ENCODE measurements at regions not wholly inside any gene's neighbourhood (a gene's known extent, or its start where the extent isn't known, plus 50 kb on each side); places are given as distances from the start of the nearest gene placed in this dataset.
A peak's percentile ranks its signal among the peaks of the same experiment; 100 is the strongest.

GRCh38 chr2:18907508-18907907, 318.1 kb upstream of the NT5C1B start:
- H3K4me3 ChIP-seq: no peak overlapping the region
- H3K9me3 ChIP-seq: no peaks in the 10 kb centered on the region
- TF ChIP-seq CTCF (IDR thresholded peaks at IDR 0.05) (no peak), POLR2A (IDR thresholded peaks at IDR 0.05) (no peak), EP300 (IDR thresholded peaks at IDR 0.05) (no peak)
- H3K4me1 ChIP-seq: peaks cover 0 to 2% (median 0%) of the 10 kb centered on the region in 4 donors
- no peak overlapping the region for H3K27ac ChIP-seq
- H3K36me3 ChIP-seq: no peaks in the 10 kb centered on the region
- no peaks in the 10 kb centered on the region for H3K27me3 ChIP-seq
- 66 to 80% methylated on average over 2 of the region's 2 CpGs for WGBS, 2 donors
- DNase-seq (ENCODE audit: low spot score in 2 of 2): no peak

GRCh38 chr2:18903750-18904149, 314.4 kb upstream of the NT5C1B start:
- no peaks in the 10 kb centered on the region for H3K9me3 ChIP-seq
- H3K27ac ChIP-seq: no peak overlapping the region
- H3K4me1 ChIP-seq: peaks cover 0 to 34% (median 7%) of the 10 kb centered on the region in 4 donors
- no peaks in the 10 kb centered on the region for H3K27me3 ChIP-seq
- no peak overlapping the region for H3K4me3 ChIP-seq
- DNase-seq (ENCODE audit: low spot score in 2 of 2): no peak
- TF ChIP-seq CTCF (IDR thresholded peaks at IDR 0.05) (no peak), POLR2A (IDR thresholded peaks at IDR 0.05) (no peak), EP300 (IDR thresholded peaks at IDR 0.05) (no peak)
- WGBS, 2 donors: 66 to 72% methylated on average over 3 of the region's 3 CpGs
- no peaks in the 10 kb centered on the region for H3K36me3 ChIP-seq

GRCh38 chr2:18901242-18901641, 311.9 kb upstream of the NT5C1B start:
- H3K27me3 ChIP-seq: no peaks in the 10 kb centered on the region
- DNase-seq (ENCODE audit: low spot score in 2 of 2): peak in 1 of 2 donors; percentile 42
- H3K27ac ChIP-seq: peak overlapping the region in 2 of 4 donors; percentile 64 to 70
- TF ChIP-seq POLR2A (IDR thresholded peaks at IDR 0.05) (no peak), EP300 (IDR thresholded peaks at IDR 0.05) (no peak), CTCF (IDR thresholded peaks at IDR 0.05) (no peak)
- H3K4me1 ChIP-seq: peaks cover 0 to 34% (median 7%) of the 10 kb centered on the region in 4 donors
- 24 to 26% methylated on average over 3 of the region's 3 CpGs for WGBS, 2 donors
- H3K4me3 ChIP-seq: no peak overlapping the region
- H3K9me3 ChIP-seq: no peaks in the 10 kb centered on the region
- no peaks in the 10 kb centered on the region for H3K36me3 ChIP-seq

- Histone ChIP-seq H3K27me3 (no peaks in the 10 kb centered on the region), H3K4me3 (no peak overlapping the region), H3K36me3 (no peaks in the 10 kb centered on the region), H3K9me3 (no peaks in the 10 kb centered on the region), H3K27ac (peak overlapping the region in 2 of 4 donors; percentile 64 to 70), H3K4me1 (peaks cover 0 to 34% (median 7%) of the 10 kb centered on the region in 4 donors)
- peak in 1 of 2 donors; percentile 40 for DNase-seq (ENCODE audit: low spot score in 2 of 2)
- TF ChIP-seq POLR2A (IDR thresholded peaks at IDR 0.05) (no peak), EP300 (IDR thresholded peaks at IDR 0.05) (peak in 1 of 2 donors; percentile 55)
These were observed 311.3 kb upstream of the NT5C1B start for GRCh38 chr2:18900691-18901141.

- DNase-seq (ENCODE audit: low spot score in 2 of 2): peak in 1 of 2 donors; percentile 12
- peak in 1 of 2 donors; percentile 39 for TF ChIP-seq EP300 (IDR thresholded peaks at IDR 0.05)
- no peak for TF ChIP-seq CTCF (IDR thresholded peaks at IDR 0.05)
- no peaks in the 10 kb centered on the region for H3K9me3 ChIP-seq
- H3K27me3 ChIP-seq: no peaks in the 10 kb centered on the region
- H3K36me3 ChIP-seq: no peaks in the 10 kb centered on the region
- H3K4me1 ChIP-seq: peaks cover 0 to 34% (median 7%) of the 10 kb centered on the region in 4 donors
- WGBS, 2 donors: 58 to 59% methylated on average over 3 of the region's 3 CpGs
- peak overlapping the region in 1 of 4 donors; percentile 8 for H3K27ac ChIP-seq
- H3K4me3 ChIP-seq: no peak overlapping the region
These were observed 310.4 kb upstream of the NT5C1B start for GRCh38 chr2:18899725-18900124.

GRCh38 chr2:18898271-18898670, 308.9 kb upstream of the NT5C1B start:
- Histone ChIP-seq H3K36me3 (no peaks in the 10 kb centered on the region), H3K27ac (no peak overlapping the region), H3K4me1 (peaks cover 0 to 34% (median 7%) of the 10 kb centered on the region in 4 donors), H3K4me3 (no peak overlapping the region), H3K27me3 (no peaks in the 10 kb centered on the region), H3K9me3 (no peaks in the 10 kb centered on the region)
- no peak for TF ChIP-seq EP300 (IDR thresholded peaks at IDR 0.05)
- no peak for TF ChIP-seq POLR2A (IDR thresholded peaks at IDR 0.05)
- no peak for TF ChIP-seq CTCF (IDR thresholded peaks at IDR 0.05)
- DNase-seq (ENCODE audit: low spot score in 2 of 2): no peak
